ENCODE measurements at regions not wholly inside any gene's neighbourhood (a gene's known extent, or its start where the extent isn't known, plus 50 kb on each side); places are given as distances from the start of the nearest gene placed in this dataset.

DNA sequence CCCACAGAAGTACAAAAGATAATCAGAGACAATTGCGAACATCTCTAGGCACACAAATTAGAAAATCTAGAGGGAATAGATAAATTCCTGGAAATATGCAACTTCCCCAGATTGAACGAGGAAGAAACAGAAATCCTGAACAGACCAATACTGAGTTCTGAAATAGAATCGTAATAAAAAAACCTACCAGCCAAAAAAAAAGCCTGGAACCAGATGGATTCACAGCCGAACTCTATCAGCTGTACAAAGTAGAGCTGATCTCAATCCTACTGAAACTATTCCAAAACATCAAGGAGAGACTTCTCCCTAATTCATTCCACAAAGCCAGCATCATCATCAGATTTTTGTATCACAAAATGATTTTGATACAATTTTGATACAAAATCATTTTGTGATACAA, 206.4 kb downstream of the REEP3 start:
- Histone ChIP-seq H3K4me3 (no peak overlapping the region), H2AFZ (no peak overlapping the region), H3K4me2 (no peak overlapping the region), H3K79me2 (no peaks in the 10 kb centered on the region), H3K27me3 (no peaks in the 10 kb centered on the region), H3K9me2 (replicated peaks; ENCODE audit: insufficient read depth) (no peaks in the 10 kb centered on the region), H3K27ac (no peak overlapping the region), H3K4me1 (ENCODE audit: insufficient read depth) (no peaks in the 10 kb centered on the region), H4K20me1 (ENCODE audit: insufficient read depth, poor library complexity, severe bottlenecking) (no peaks in the 10 kb centered on the region), H3K36me3 (replicated peaks; ENCODE audit: insufficient read depth, low read depth) (no peaks in the 10 kb centered on the region), H3K9me3 (ENCODE audit: low read depth) (no peaks in the 10 kb centered on the region)
- no peak for DNase-seq (ENCODE audit: low spot score)
- 79% methylated on average over 4 of the region's 4 CpGs for WGBS (ENCODE audit: low lambda C conversion rate, missing lambda C conversion rate)
- TF ChIP-seq EZH2phosphoT487 (IDR thresholded peaks at IDR 0.05; ENCODE audit: low read depth, severe bottlenecking, unreplicated experiment) (no peak), EZH2 (IDR thresholded peaks at IDR 0.05; ENCODE audit: borderline replicate concordance) (no peak)
- TF ChIP-seq, protein P1, sequence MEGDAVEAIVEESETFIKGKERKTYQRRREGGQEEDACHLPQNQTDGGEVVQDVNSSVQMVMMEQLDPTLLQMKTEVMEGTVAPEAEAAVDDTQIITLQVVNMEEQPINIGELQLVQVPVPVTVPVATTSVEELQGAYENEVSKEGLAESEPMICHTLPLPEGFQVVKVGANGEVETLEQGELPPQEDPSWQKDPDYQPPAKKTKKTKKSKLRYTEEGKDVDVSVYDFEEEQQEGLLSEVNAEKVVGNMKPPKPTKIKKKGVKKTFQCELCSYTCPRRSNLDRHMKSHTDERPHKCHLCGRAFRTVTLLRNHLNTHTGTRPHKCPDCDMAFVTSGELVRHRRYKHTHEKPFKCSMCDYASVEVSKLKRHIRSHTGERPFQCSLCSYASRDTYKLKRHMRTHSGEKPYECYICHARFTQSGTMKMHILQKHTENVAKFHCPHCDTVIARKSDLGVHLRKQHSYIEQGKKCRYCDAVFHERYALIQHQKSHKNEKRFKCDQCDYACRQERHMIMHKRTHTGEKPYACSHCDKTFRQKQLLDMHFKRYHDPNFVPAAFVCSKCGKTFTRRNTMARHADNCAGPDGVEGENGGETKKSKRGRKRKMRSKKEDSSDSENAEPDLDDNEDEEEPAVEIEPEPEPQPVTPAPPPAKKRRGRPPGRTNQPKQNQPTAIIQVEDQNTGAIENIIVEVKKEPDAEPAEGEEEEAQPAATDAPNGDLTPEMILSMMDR (IDR thresholded peaks at IDR 0.05; ENCODE audit: poor library complexity) = no peak

DNA sequence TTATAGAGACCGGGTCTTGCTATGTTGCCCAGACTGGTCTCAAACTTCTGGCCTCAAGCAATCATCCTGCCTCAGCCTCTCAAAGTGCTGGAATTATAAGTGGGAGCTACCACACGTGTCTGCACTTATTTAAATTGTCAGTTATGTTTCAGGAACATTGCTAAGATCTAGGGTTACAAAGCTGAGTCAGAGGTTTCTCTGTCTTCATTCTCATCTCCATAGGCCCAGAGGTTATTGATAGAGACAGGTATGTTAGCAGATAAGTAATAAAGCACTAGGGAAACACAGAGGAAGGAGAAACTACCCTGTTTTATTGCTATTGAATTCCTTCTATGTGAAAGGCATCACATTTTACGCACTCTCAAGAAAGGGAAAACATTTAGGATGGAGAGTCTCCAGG, 214.1 kb downstream of the REEP3 start:
- no peaks in the 10 kb centered on the region for H3K27me3 ChIP-seq
- TF ChIP-seq, protein P1 (IDR thresholded peaks at IDR 0.05; ENCODE audit: poor library complexity) = no peak
- TF ChIP-seq EZH2 (IDR thresholded peaks at IDR 0.05; ENCODE audit: borderline replicate concordance) = no peak
- TF ChIP-seq EZH2phosphoT487 (IDR thresholded peaks at IDR 0.05; ENCODE audit: low read depth, severe bottlenecking, unreplicated experiment) = no peak
- no peak for DNase-seq (ENCODE audit: low spot score)
- no peaks in the 10 kb centered on the region for H3K9me3 ChIP-seq (ENCODE audit: low read depth)
- no peaks in the 10 kb centered on the region for H3K9me2 ChIP-seq (replicated peaks; ENCODE audit: insufficient read depth)
- H3K4me3 ChIP-seq = no peak overlapping the region
- no peak overlapping the region for H3K27ac ChIP-seq
- H3K4me2 ChIP-seq = no peak overlapping the region
- no peaks in the 10 kb centered on the region for H3K79me2 ChIP-seq
- WGBS (ENCODE audit: low lambda C conversion rate, missing lambda C conversion rate) = 64% methylated on average over 3 of the region's 3 CpGs
- no peak overlapping the region for H2AFZ ChIP-seq
- H4K20me1 ChIP-seq (ENCODE audit: insufficient read depth, poor library complexity, severe bottlenecking) = no peaks in the 10 kb centered on the region
- H3K4me1 ChIP-seq (ENCODE audit: insufficient read depth) = no peaks in the 10 kb centered on the region
- H3K36me3 ChIP-seq (replicated peaks; ENCODE audit: insufficient read depth, low read depth) = no peaks in the 10 kb centered on the region

DNA sequence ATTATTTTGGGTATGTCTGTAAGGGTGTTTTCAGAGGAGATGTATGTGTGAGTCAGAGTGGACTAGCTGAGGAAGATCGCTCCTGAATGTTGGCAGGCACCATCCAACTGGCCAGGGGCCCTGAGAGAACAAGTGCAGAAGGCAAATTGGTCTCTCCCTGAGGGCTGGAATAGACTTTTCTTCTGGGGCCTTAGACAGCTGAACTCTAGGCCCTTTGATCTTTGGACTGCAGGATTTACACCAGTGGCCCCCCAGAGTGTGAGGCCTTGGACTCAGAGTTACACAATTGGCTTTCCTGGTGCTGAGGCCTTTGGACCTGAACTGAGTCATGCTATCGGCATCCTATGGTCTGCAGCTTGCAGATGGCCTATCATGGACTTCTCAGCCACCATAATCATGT, 217.2 kb downstream of the REEP3 start:
- 63% methylated on average over 2 of the region's 2 CpGs for WGBS (ENCODE audit: low lambda C conversion rate, missing lambda C conversion rate)
- TF ChIP-seq EZH2 (IDR thresholded peaks at IDR 0.05; ENCODE audit: borderline replicate concordance) = no peak
- TF ChIP-seq, protein P1 (IDR thresholded peaks at IDR 0.05; ENCODE audit: poor library complexity) = no peak
- TF ChIP-seq EZH2phosphoT487 (IDR thresholded peaks at IDR 0.05; ENCODE audit: low read depth, severe bottlenecking, unreplicated experiment) = no peak
- no peaks in the 10 kb centered on the region for H3K27me3 ChIP-seq
- H3K27ac ChIP-seq = peak overlapping the region; percentile 54
- H3K9me2 ChIP-seq (replicated peaks; ENCODE audit: insufficient read depth) = no peaks in the 10 kb centered on the region
- no peaks in the 10 kb centered on the region for H4K20me1 ChIP-seq (ENCODE audit: insufficient read depth, poor library complexity, severe bottlenecking)
- DNase-seq (ENCODE audit: low spot score) = peak; percentile 80
- no peaks in the 10 kb centered on the region for H3K36me3 ChIP-seq (replicated peaks; ENCODE audit: insufficient read depth, low read depth)
- no peaks in the 10 kb centered on the region for H3K9me3 ChIP-seq (ENCODE audit: low read depth)
- H3K4me1 ChIP-seq (ENCODE audit: insufficient read depth) = no peaks in the 10 kb centered on the region
- H3K79me2 ChIP-seq = no peaks in the 10 kb centered on the region
- no peak overlapping the region for H3K4me2 ChIP-seq
- no peak overlapping the region for H2AFZ ChIP-seq
- no peak overlapping the region for H3K4me3 ChIP-seq

Data from hepatocyte (in vitro differentiated cells).